DND-41 (cell line): ENCODE measurements at regions not wholly inside any gene's neighbourhood (a gene's known extent, or its start where the extent isn't known, plus 50 kb on each side); places are given as distances from the start of the nearest gene placed in this dataset.

Experiments
- ATAC-seq: fragments of 200-7000 bp; cut with Tn5 transposase; 3 replicates; pipeline ENCODE4 v1.9.1; 2021; ENCODE audit warnings: low read depth; ENCODE audit not compliant: insufficient read depth
- DNase-seq: peaks from one replicate; pipeline ENCODE4 v3.0.0-alpha.2; 2020
- H2AFZ ChIP-seq: 2 replicates; pipeline ENCODE4 v1.6.0; 2012; ENCODE audit warnings: low read depth, low read length
- H3K27ac ChIP-seq: 2 replicates; pipeline ENCODE4 v1.5.1; 2012; ENCODE audit warnings: low read length, inconsistent platforms
- H3K27me3 ChIP-seq: fragments of 200-600 bp; sonication (generic); 2 replicates; pipeline ENCODE4 v1.6.0; 2012; ENCODE audit warnings: low read length, mild to moderate bottlenecking, inconsistent platforms; ENCODE audit not compliant: insufficient read depth, poor library complexity
- H3K36me3 ChIP-seq: 2 replicates; pipeline ENCODE4 v1.5.1; 2012; ENCODE audit warnings: low read length, inconsistent platforms; ENCODE audit not compliant: insufficient read depth
- H3K4me1 ChIP-seq: 2 replicates; pipeline ENCODE4 v1.5.1; 2012; ENCODE audit warnings: mild to moderate bottlenecking, low read length; ENCODE audit not compliant: insufficient read depth
- H3K4me2 ChIP-seq: 2 replicates; pipeline ENCODE4 v1.6.0; 2012; ENCODE audit warnings: mild to moderate bottlenecking, moderate library complexity, low read length, inconsistent platforms; ENCODE audit not compliant: insufficient read depth
- H3K4me3 ChIP-seq, 2 experiments: fragments of 200-600 bp in 1 of 2; shearing (Covaris generic) in 1 of 2; 2 replicates each; pipeline ENCODE4 v1.5.1; 2012 to 2016; ENCODE audit warnings: inconsistent platforms in 2 of 2, low read length in 2 of 2, mild to moderate bottlenecking in 2 of 2, low read depth in 1 of 2, moderate library complexity in 1 of 2
- H3K79me2 ChIP-seq: 2 replicates; pipeline ENCODE4 v1.6.0; 2012; ENCODE audit warnings: low read length, inconsistent platforms; ENCODE audit not compliant: insufficient read depth
- H3K9ac ChIP-seq: 2 replicates; pipeline ENCODE4 v1.6.0; 2012; ENCODE audit warnings: low read depth, mild to moderate bottlenecking, inconsistent platforms, low read length, moderate library complexity
- H3K9me3 ChIP-seq: 2 replicates; pipeline ENCODE4 v1.5.1; 2012; ENCODE audit warnings: low read length, moderate library complexity, mild to moderate bottlenecking, inconsistent platforms; ENCODE audit not compliant: insufficient read depth, severe bottlenecking
- H4K20me1 ChIP-seq: 2 replicates; pipeline ENCODE4 v1.6.0; 2012; ENCODE audit warnings: low read length; ENCODE audit not compliant: insufficient read depth
- EZH2 ChIP-seq: IDR thresholded peaks from 3 replicates; pipeline ENCODE4 v1.6.1; 2012; ENCODE audit warnings: borderline replicate concordance, low read depth, mild to moderate bottlenecking, moderate library complexity, low read length, inconsistent platforms; ENCODE audit not compliant: severe bottlenecking
- TF ChIP-seq, protein P1 (sequence below): IDR thresholded peaks from 2 replicates; pipeline ENCODE4 v1.5.1; 2012; ENCODE audit warnings: borderline replicate concordance, low read length, moderate library complexity, mild to moderate bottlenecking; ENCODE audit not compliant: poor library complexity, severe bottlenecking; ENCODE audit errors: extremely low read depth

- DNase-seq (no peak), ATAC-seq (no peak)
- no peaks in the 10 kb centered on the region for H4K20me1 ChIP-seq
- H3K4me3 ChIP-seq, result no peak overlapping the region
- H3K79me2 ChIP-seq, result no peaks in the 10 kb centered on the region
- H3K27me3 ChIP-seq, result peaks cover 6% of the 10 kb centered on the region
- H3K27ac ChIP-seq, result no peak overlapping the region
- H3K36me3 ChIP-seq, result no peaks in the 10 kb centered on the region
- H3K4me1 ChIP-seq, result no peaks in the 10 kb centered on the region
- no peaks in the 10 kb centered on the region for H3K9me3 ChIP-seq
- no peak overlapping the region for H3K4me2 ChIP-seq
- no peak overlapping the region for H2AFZ ChIP-seq
- no peak overlapping the region for H3K9ac ChIP-seq
- TF ChIP-seq, protein P1, sequence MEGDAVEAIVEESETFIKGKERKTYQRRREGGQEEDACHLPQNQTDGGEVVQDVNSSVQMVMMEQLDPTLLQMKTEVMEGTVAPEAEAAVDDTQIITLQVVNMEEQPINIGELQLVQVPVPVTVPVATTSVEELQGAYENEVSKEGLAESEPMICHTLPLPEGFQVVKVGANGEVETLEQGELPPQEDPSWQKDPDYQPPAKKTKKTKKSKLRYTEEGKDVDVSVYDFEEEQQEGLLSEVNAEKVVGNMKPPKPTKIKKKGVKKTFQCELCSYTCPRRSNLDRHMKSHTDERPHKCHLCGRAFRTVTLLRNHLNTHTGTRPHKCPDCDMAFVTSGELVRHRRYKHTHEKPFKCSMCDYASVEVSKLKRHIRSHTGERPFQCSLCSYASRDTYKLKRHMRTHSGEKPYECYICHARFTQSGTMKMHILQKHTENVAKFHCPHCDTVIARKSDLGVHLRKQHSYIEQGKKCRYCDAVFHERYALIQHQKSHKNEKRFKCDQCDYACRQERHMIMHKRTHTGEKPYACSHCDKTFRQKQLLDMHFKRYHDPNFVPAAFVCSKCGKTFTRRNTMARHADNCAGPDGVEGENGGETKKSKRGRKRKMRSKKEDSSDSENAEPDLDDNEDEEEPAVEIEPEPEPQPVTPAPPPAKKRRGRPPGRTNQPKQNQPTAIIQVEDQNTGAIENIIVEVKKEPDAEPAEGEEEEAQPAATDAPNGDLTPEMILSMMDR, result no peak
- no peak for TF ChIP-seq EZH2
Observed at GRCh38 chr4:173919196-173919595, 364.3 kb downstream of the FBXO8 start.

DNA sequence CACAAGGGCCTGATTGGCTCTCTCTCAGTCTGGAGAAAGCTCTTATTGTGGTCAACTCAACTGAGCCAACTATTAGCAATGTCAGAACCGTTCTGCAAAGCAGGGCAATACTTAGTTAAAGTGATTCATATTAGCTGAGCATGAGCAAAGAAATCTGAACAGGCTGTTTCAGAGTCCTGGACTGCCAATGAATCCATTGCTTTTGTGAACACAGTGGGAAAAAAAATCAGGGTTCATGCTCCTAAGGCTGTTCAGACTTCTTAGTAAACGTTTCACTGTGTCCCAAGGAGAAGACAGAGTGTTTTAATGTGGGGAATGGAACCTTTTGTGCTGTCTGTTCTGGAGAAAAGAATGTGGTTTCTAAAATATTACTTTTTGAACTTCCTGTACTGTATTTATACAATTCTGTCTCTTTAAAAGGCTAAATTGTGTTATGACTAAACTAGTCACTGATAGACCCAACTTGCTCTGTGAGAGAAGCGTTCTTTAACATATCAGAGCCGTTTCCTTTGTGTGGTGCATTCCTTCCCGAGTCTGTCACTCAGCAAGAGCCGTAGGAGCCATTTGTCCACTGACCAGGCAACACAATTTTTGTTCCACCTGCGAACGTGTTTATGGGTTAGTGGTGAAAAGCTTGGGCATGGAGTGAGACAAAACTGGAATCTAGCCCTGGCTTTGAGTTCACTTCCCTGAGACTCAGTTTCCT, 366.1 kb downstream of the FBXO8 start:
- no peak overlapping the region for H3K4me3 ChIP-seq
- no peaks in the 10 kb centered on the region for H3K4me1 ChIP-seq
- no peaks in the 10 kb centered on the region for H3K36me3 ChIP-seq
- no peak overlapping the region for H3K27ac ChIP-seq
- H3K79me2 ChIP-seq, result no peaks in the 10 kb centered on the region
- no peaks in the 10 kb centered on the region for H3K9me3 ChIP-seq
- no peak overlapping the region for H2AFZ ChIP-seq
- TF ChIP-seq, protein P1, result no peak
- no peak for TF ChIP-seq EZH2
- DNase-seq, result no peak
- peaks cover 6% of the 10 kb centered on the region for H3K27me3 ChIP-seq
- H4K20me1 ChIP-seq, result no peaks in the 10 kb centered on the region
- H3K4me2 ChIP-seq, result no peak overlapping the region
- ATAC-seq, result no peak
- H3K9ac ChIP-seq, result no peak overlapping the region

DNA sequence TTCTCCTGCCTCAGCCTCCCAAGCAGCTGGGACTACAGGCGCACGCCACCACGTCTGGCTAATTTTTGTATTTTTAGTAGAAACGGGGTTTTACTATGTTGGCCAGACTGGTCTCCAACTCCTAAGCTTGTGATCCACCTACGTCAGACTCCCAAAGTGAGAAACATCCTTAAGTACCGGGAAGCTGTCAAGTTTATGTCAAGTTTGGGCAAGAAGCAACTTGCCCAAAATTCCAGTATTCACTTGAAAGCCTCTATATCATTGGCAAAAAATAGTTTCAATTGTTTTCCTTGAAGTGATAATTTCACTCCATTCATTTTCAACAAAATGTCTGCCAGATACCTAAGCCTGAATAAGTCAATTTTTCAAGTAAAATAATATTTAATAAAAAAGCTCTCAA, 370.0 kb downstream of the FBXO8 start:
- peaks cover 6% of the 10 kb centered on the region for H3K27me3 ChIP-seq
- H2AFZ ChIP-seq, result no peak overlapping the region
- H4K20me1 ChIP-seq, result no peaks in the 10 kb centered on the region
- no peaks in the 10 kb centered on the region for H3K9me3 ChIP-seq
- H3K36me3 ChIP-seq, result no peaks in the 10 kb centered on the region
- H3K9ac ChIP-seq, result no peak overlapping the region
- no peak overlapping the region for H3K4me3 ChIP-seq
- no peaks in the 10 kb centered on the region for H3K4me1 ChIP-seq
- no peak overlapping the region for H3K4me2 ChIP-seq
- H3K79me2 ChIP-seq, result no peaks in the 10 kb centered on the region
- ATAC-seq (no peak), DNase-seq (no peak)
- TF ChIP-seq, protein P1, result no peak
- no peak for TF ChIP-seq EZH2
- H3K27ac ChIP-seq, result no peak overlapping the region
